HG02943 (cell line): ENCODE measurements at regions not wholly inside any gene's neighbourhood (a gene's known extent, or its start where the extent isn't known, plus 50 kb on each side); places are given as distances from the start of the nearest gene placed in this dataset.
"Not testable (repeated sequence)": the region's sequence is repeated elsewhere in the genome, so short reads cannot be mapped to it uniquely, and the experiment has no call there.

Experiments used
- ATAC-seq: cut with Tn5 transposase; IDR thresholded peaks from one replicate; pipeline ENCODE4 v1.9.1; 2021; ENCODE audit warnings: mild to moderate bottlenecking, low read depth, moderate library complexity; ENCODE audit not compliant: unreplicated experiment

DNA sequence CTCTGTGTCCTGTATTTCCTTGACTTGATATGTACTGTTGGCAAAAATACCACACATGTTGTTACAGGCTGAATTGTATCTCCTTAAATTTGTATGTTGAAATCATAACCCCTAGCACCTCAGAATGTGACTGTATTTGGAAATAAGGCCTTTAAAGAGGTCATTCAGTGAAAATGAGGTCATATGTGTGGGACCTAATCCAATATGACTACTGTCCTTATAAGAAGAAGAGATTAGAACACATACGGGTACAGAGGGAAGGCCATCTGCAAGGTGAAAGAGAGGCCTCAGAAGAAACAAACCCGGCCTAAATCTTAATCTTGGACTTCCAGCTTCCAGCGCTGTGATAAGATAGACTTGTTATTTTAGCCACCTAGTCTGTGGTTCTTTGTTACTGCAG lies 202.5 kb downstream of the NUFIP1 start:
- ATAC-seq: no peak

DNA sequence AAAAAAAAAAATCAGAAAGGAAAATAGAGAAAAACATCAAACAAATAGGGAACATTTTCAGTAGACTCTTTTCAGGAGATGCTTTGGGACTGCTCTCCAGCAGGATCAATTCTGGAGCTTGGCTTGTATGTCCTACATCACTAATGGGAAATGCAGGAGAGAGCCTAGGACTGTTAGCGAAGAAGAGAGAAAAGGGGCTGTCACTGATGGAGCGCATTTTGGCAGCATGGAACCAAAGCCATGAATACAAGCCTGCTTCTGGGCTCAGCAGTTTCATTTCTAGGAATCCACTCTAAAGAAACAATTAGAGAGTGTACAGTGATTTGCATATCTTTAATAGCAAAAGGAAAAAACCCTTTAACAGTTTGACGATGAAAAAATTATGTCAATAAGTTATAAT lies 203.9 kb downstream of the NUFIP1 start:
- no peak for ATAC-seq

- no peak for ATAC-seq
Observed at GRCh38 chr13:44784708-44785080, 204.6 kb downstream of the NUFIP1 start.

DNA sequence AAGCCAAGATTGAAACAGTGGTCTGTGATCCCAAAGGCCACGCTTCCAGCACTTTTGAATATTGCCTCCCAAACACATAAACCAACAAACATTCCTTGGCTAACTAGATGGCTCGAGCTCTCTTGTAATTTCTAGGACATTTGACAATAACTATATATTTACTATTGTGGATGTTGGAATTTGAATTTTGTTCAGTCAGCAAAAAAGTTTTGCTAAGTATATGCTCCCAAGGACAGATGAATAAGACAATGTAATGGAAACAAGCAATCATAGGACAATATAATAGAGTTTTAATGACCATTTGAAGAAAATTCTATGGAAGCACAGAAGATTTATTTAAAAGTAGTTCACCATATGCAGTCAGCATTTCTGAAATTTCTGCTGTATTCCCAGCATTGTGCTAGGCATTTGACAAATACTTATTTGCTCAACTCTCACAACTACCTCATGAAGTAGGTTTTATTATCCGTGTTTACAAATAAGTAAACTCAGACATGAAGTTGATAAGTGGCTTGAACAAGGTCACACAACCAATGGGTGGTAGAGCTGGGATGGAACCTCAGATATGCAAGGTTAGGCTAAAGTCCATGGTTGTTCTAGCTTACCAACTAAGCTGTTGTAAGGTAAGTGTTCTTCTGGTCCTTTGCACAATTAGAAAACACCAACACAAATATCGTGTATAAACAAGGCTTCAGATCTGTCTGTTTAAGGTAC lies 205.1 kb downstream of the NUFIP1 start:
- ATAC-seq: no peak

- no peak for ATAC-seq
Observed at GRCh38 chr13:44780591-44781280, 204.6 kb upstream of the TSC22D1 start.

DNA sequence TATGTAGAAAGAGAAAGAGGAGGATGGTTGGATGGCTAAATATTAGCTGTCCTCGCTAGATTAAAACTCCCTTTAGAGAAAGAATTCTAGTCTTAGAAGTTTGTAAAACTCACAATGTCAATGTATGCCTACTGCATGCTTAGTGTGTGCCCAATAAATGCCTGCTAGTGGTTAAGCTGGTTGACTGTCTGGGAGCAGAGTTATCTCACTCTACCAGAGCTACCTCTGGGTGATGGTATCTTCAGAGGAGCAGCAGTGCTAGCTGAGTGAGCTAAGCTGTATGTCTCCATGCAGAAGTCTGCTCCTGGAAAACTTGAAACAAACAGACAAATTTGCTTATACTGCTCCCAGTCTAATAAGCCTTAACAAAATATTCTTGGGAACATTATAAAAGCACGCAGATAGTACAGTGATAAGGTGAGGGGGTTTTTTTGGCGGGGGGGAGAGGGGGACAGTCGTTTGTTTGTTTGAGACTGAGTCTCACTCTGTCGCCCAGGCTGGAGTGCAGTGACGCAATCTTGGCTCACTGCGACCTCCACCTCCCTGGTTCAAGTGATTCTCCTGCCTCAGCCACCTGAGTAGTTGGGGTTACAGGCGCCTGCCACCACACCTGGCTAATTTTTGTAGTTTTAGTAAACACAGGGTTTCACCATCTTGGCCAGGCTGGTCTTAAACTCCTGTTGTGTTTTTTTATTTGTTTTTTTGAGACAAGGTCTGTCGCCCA lies 202.8 kb upstream of the TSC22D1 start:
- ATAC-seq: no peak

GRCh38 chr13:44775290-44775689 lies 199.2 kb upstream of the TSC22D1 start:
- not testable (repeated sequence) for ATAC-seq

DNA sequence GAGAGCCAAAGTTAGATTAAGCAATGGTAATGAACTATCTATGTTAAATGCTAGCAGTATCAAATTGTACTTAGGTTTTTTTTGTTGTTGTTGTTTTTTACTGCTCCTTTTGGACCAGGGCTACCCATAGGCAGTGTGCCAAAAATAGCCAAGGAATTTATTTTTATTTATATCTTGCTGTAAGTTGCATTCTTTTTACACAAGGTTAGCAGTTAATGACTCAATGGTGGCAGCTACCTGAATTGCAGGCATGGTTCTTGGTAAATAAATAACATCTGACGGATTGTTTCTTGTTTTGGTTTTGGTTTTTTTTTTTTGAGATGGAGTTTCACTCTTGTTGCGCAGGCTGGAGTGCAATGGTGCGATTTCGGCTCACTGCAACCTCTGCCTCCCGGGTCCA lies 194.8 kb upstream of the TSC22D1 start:
- no peak for ATAC-seq

DNA sequence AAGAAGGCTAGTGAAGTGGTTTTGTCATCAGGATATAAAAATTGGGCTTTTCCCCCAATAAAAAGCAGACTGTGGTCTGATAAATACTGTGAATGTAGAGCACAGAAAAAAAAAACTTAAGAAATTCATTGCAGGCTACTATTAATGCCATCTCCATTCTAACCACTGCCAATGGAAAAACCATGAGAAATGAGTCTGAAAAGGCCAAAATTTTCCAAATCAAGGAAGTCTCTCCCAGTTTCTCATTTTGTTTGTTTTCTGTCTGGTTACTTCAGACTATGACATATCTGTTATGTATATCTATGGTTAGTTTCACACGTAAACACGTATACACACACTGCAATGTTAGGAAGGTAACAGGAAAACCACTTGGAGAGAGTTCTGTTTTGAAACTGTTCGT lies 193.6 kb upstream of the TSC22D1 start:
- ATAC-seq: no peak

- no peak for ATAC-seq
Observed at GRCh38 chr13:44768775-44769581, 192.8 kb upstream of the TSC22D1 start.

DNA sequence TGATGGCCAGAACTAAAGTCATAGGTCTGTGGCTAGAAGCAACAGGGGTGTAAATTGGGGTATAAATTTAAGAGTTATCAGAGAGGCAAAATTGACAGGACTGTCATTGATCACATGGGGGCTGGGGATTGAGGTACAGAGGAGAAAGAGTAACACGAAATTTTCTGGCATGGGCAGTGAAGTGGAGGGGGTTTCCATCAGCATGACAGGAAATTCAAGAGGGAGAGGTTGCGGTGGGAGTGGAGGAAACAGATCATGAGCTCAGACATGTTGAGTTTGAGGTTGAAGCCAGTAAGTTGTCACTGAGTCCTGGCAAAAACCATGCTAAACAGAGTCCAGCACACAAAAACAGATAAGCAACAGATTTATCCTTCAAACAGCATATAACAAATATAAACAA lies 192.1 kb upstream of the TSC22D1 start:
- peak; percentile 52 for ATAC-seq

- ATAC-seq: no peak
Observed at GRCh38 chr13:44765001-44765471, 188.9 kb upstream of the TSC22D1 start.

DNA sequence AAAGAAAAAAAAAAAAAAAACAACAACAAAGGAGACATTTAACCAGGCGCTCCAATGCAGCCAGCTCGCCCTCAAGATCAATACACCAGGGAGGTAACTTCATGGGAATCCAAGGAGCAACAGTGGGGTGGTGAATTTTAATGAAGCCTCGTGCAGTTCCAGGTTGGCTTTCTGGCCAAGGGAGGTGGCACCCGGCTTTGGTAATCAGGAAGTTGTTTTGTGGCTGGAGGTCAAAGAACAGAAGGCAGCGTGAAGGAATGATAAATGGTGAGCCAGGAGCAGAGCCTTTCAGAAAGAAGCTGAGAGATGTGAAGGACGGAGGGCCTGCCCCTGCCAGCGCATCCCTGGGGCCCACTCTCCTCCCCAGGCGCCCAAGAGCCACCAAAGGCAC lies 188.2 kb upstream of the TSC22D1 start:
- no peak for ATAC-seq

DNA sequence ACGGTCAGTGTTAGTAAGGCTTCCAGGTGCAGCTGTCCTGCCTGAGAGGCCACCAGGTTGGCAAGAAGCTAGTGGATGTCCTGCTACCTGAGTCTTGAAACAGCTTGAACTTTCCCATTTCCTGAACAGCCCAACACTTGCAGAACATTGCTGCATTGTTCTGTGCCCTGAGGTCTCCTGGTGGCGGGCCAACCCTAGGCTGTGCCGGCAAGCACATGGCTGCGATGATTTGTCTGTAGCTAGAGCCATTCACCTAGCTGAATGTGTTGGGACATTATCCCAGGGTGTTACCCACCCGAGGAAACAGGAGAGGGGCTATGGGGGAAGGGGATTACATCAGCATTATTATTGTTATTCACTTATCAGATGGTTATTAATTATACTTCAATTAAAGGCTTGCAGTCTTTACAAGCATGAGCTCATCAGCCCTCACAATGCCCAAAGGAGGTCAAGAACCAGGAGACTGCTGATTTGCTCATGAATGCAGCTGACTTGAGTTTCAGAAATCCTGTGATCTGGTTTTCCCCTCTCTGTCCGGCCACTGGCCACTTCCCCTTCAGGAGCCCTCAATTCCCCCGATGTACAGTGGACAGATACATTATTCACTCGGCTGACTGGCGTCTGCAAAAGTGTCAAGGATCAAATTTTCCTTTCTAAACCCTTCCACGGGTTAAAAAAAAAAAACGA lies 187.6 kb upstream of the TSC22D1 start:
- ATAC-seq: no peak

DNA sequence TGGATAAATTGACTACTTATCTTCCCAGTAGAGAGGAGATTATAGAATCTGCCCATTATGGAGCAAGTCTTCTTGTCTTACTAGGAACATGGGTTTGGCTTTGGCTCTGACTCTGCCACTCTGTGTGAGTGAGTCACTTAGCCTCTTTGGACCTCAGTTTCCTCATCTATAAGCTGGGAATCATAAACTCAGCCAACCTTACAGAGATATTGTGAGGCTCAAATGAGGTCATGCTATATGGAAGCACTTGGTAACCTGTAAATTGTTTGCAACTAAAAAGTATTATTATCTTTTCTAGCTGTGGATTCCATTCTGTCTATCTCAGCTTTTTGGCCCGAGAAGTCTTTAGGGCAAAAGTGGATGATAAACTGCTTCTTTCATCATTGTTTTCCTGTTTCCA lies 186.8 kb upstream of the TSC22D1 start:
- no peak for ATAC-seq

GRCh38 chr13:44760434-44760833 lies 184.3 kb upstream of the TSC22D1 start:
- ATAC-seq: no peak

DNA sequence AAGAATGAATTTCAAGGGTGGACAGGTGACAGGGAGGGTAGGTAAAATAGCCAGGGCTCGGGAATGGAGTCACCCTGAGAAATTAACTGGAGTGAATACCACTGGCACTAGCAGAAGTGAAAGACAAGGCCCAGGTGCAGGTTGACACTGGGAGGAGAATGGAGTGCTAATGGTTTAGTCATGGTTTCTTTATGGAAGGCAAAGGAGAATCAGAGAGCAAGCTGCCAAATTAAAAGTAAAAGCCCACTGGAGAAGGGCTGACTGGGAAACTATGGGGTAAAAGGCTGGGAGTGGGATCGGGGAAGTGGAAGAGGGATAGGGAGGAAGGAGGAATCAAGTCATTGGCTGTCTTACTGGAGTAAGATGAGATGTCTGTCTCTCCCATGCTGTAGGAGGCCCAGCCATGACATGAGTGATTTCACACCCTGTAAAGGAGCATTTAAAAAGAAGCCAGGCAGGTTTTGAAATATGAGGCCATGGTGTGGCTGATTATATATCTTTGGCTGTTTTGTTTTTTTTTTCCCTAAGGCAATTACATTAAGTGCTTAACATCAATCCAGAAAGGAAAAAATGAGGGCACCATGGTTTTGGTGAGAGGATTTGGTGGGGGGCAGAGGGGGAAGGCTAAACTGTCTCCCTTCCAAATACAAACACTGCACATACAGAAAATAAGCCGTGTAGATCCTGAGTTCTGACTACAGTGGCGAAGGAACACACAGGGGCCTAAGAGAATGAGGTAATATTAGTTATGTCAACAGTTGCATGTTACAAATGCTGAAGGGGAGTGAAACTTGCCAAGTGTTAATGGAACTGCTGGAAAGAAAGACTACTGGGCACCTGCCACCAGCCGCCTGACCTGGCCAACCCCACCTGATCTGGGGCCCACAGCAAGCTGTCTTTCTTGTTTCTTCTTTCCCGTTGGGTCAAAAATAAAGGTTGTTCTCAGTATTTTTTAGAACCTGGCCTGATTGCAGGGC lies 183.5 kb upstream of the TSC22D1 start:
- no peak for ATAC-seq

DNA sequence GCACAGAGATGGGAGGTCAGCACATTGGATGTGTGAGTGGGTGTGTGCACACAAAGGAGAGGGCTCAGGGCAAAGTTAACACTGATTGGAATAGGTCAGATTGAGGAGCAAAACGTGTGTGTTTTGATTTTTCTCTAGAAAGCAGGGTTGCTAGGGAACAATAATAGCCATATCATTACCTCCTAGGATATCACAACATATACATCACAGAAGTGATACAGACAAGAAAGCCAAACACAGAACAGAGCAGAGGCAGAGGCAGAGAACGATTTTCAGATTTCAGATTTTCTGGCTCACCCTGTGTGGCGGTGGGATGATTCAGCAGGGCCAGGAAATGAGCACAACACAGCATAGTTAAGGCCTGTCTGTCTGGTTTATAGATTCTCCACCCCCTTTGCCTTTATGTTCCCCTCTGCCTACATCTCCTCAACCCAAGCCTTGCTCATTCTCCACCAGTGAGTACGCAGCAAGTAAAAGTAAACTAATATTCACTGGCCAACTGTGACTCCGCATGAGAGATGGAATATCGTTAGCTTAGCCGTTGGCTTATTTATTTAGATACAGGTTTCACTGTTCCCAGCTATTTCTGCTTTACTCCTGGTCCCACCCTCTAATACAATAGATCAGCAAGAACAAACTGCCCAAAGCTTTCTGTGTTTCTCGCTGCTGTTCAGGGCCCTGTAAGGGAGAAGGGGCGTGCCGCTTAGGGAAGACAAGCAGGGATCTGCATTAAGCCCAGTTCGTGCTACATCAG lies 182.7 kb upstream of the TSC22D1 start:
- ATAC-seq: no peak
